GM19452 (cell line): ENCODE measurements at regions not wholly inside any gene's neighbourhood (a gene's known extent, or its start where the extent isn't known, plus 50 kb on each side); places are given as distances from the start of the nearest gene placed in this dataset.
"Not testable (repeated sequence)": the region's sequence is repeated elsewhere in the genome, so short reads cannot be mapped to it uniquely, and the experiment has no call there.

Experiments used
- ATAC-seq: cut with Tn5 transposase; IDR thresholded peaks from one replicate; pipeline ENCODE4 v1.9.1; 2021; ENCODE audit not compliant: unreplicated experiment

GRCh38 chr9:39559384-39559783 lies 203.9 kb downstream of the SPATA31A1 start:
- ATAC-seq, result not testable (repeated sequence)

GRCh38 chr9:39566782-39567181 lies 211.3 kb downstream of the SPATA31A1 start:
- not testable (repeated sequence) for ATAC-seq

- not testable (repeated sequence) for ATAC-seq
Measured at GRCh38 chr9:39567396-39567795, 211.9 kb downstream of the SPATA31A1 start.

- not testable (repeated sequence) for ATAC-seq
Measured at GRCh38 chr9:39568900-39569299, 213.4 kb downstream of the SPATA31A1 start.

GRCh38 chr9:39573024-39574022 lies 217.9 kb downstream of the SPATA31A1 start:
- ATAC-seq, result not testable (repeated sequence)

GRCh38 chr9:39579000-39579399 lies 223.5 kb downstream of the SPATA31A1 start:
- ATAC-seq, result not testable (repeated sequence)

GRCh38 chr9:39581296-39581695 lies 225.8 kb downstream of the SPATA31A1 start:
- ATAC-seq, result not testable (repeated sequence)

- not testable (repeated sequence) for ATAC-seq
Measured at GRCh38 chr9:39582677-39583412, 227.4 kb downstream of the SPATA31A1 start.

- ATAC-seq, result not testable (repeated sequence)
Measured at GRCh38 chr9:39583413-39583747, 227.9 kb downstream of the SPATA31A1 start.

GRCh38 chr9:39585233-39585632 lies 229.8 kb downstream of the SPATA31A1 start:
- not testable (repeated sequence) for ATAC-seq

GRCh38 chr9:39587844-39588499 lies 232.5 kb downstream of the SPATA31A1 start:
- no peak for ATAC-seq

GRCh38 chr9:39588500-39589137 lies 233.2 kb downstream of the SPATA31A1 start:
- ATAC-seq, result no peak

GRCh38 chr9:39604089-39604488 lies 248.6 kb downstream of the SPATA31A1 start:
- ATAC-seq, result not testable (repeated sequence)

- peak; percentile 99 for ATAC-seq
Measured at GRCh38 chr9:39611449-39612231, 256.2 kb downstream of the SPATA31A1 start.

GRCh38 chr9:39616480-39616879 lies 261.0 kb downstream of the SPATA31A1 start:
- ATAC-seq, result not testable (repeated sequence)

- ATAC-seq, result not testable (repeated sequence)
Measured at GRCh38 chr9:39624048-39624447, 268.6 kb downstream of the SPATA31A1 start.

- not testable (repeated sequence) for ATAC-seq
Measured at GRCh38 chr9:39632071-39632470, 276.6 kb downstream of the SPATA31A1 start.

- ATAC-seq, result not testable (repeated sequence)
Measured at GRCh38 chr9:39649029-39649428, 293.6 kb downstream of the SPATA31A1 start.

GRCh38 chr9:39656960-39657603 lies 301.6 kb downstream of the SPATA31A1 start:
- peak; percentile 87 for ATAC-seq
